ENCODE measurements at regions not wholly inside any gene's neighbourhood (a gene's known extent, or its start where the extent isn't known, plus 50 kb on each side); places are given as distances from the start of the nearest gene placed in this dataset.

- Histone ChIP-seq H3K79me1 (ENCODE audit: low read depth, low read length) (no peaks in the 10 kb centered on the region), H4K91ac (ENCODE audit: low read depth, low read length, poor library complexity) (no peak overlapping the region), H4K8ac (ENCODE audit: low read depth, low read length) (no peak overlapping the region), H3K23ac (ENCODE audit: low read depth, low read length, poor library complexity) (no peak overlapping the region), H2AFZ (ENCODE audit: low read length) (peak overlapping the region; percentile 37), H3K14ac (ENCODE audit: low read length) (no peak overlapping the region), H3K27ac (replicated peaks; ENCODE audit: low read length) (no peak overlapping the region), H3K9ac (ENCODE audit: low read depth, low read length, poor library complexity) (no peak overlapping the region), H2AK5ac (ENCODE audit: low read depth, low read length) (no peak overlapping the region), H3K4me3 (ENCODE audit: low read length in 2 of 2) (no peak overlapping the region), H3K4me2 (ENCODE audit: insufficient read depth, low read length, poor library complexity, severe bottlenecking) (no peak overlapping the region), H2BK120ac (ENCODE audit: low read depth, low read length) (no peak overlapping the region), H2BK15ac (ENCODE audit: low read length) (no peak overlapping the region), H2BK12ac (ENCODE audit: low read length) (no peak overlapping the region), H3K4me1 (ENCODE audit: control insufficient read depth in 2 of 2, insufficient read depth in 1 of 2, low read depth in 1 of 2, low read length in 2 of 2) (peaks cover 0 to 3% of the 10 kb centered on the region in 2 donors), H3K27me3 (ENCODE audit: control insufficient read depth in 3 of 3, insufficient read depth in 3 of 3, low read depth in 1 of 3, low read length in 3 of 3) (no peaks in the 10 kb centered on the region), H3K18ac (ENCODE audit: low read length) (no peak overlapping the region), H3K9me3 (replicated peaks in 1 of 2; ENCODE audit: control insufficient read depth in 2 of 2, insufficient read depth in 1 of 2, low read depth in 1 of 2, low read length in 2 of 2) (peaks cover 3% of the 10 kb centered on the region in 2 donors), H2BK5ac (ENCODE audit: low read length) (no peak overlapping the region), H3K36me3 (replicated peaks in 1 of 2; ENCODE audit: control insufficient read depth in 2 of 2, insufficient read depth in 2 of 2, low read length in 2 of 2) (no peaks in the 10 kb centered on the region), H3K4ac (ENCODE audit: low read length) (no peak overlapping the region)
- no peak for DNase-seq (ENCODE audit: low spot score)
- WGBS, 2 donors (ENCODE audit: extremely low coverage in 2 of 2, insufficient read length in 2 of 2, insufficient replicate concordance in 1 of 2): no CpG with 5 or more reads among the region's 4 CpGs
These were observed 1024.0 kb upstream of the PCDH9 start for GRCh38 chr13:68254151-68254550.

DNA sequence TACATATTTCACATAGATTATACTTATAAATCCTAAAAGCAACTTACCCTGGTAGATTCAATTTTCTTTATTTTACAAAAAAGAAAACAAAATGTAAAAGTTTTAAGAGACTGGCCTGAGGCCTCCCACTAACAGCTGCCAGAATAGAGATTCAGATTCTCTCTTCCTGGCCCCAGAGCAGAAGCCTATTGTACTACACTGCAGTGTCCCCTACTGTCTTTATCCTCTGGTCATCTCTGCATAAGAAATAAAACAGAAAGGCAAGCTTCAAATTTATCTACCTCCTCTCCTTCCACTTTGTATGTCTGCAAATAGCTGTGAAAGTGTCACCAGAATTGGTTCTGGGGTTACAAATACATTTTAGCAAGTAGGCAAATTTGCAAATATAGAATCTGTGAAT, 1004.1 kb upstream of the PCDH9 start:
- no peaks in the 10 kb centered on the region for H3K9me3 ChIP-seq (replicated peaks in 1 of 2; ENCODE audit: control insufficient read depth in 2 of 2, insufficient read depth in 1 of 2, low read depth in 1 of 2, low read length in 2 of 2)
- H3K4ac ChIP-seq (ENCODE audit: low read length): no peak overlapping the region
- H2AFZ ChIP-seq (ENCODE audit: low read length): peak overlapping the region; percentile 46
- H3K27ac ChIP-seq (replicated peaks; ENCODE audit: low read length): no peak overlapping the region
- H2BK120ac ChIP-seq (ENCODE audit: low read depth, low read length): no peak overlapping the region
- H3K9ac ChIP-seq (ENCODE audit: low read depth, low read length, poor library complexity): no peak overlapping the region
- H3K4me3 ChIP-seq (ENCODE audit: low read length in 2 of 2): no peak overlapping the region
- H3K4me1 ChIP-seq (ENCODE audit: control insufficient read depth in 2 of 2, insufficient read depth in 1 of 2, low read depth in 1 of 2, low read length in 2 of 2): peaks cover 3 to 5% of the 10 kb centered on the region in 2 donors
- H3K79me1 ChIP-seq (ENCODE audit: low read depth, low read length): no peaks in the 10 kb centered on the region
- H3K18ac ChIP-seq (ENCODE audit: low read length): no peak overlapping the region
- no peak overlapping the region for H4K91ac ChIP-seq (ENCODE audit: low read depth, low read length, poor library complexity)
- no peaks in the 10 kb centered on the region for H3K27me3 ChIP-seq (ENCODE audit: control insufficient read depth in 3 of 3, insufficient read depth in 3 of 3, low read depth in 1 of 3, low read length in 3 of 3)
- H2BK5ac ChIP-seq (ENCODE audit: low read length): no peak overlapping the region
- H2BK15ac ChIP-seq (ENCODE audit: low read length): no peak overlapping the region
- H3K23ac ChIP-seq (ENCODE audit: low read depth, low read length, poor library complexity): no peak overlapping the region
- H2BK12ac ChIP-seq (ENCODE audit: low read length): no peak overlapping the region
- no peak overlapping the region for H4K8ac ChIP-seq (ENCODE audit: low read depth, low read length)
- no peak overlapping the region for H3K14ac ChIP-seq (ENCODE audit: low read length)
- H3K36me3 ChIP-seq (replicated peaks in 1 of 2; ENCODE audit: control insufficient read depth in 2 of 2, insufficient read depth in 2 of 2, low read length in 2 of 2): no peaks in the 10 kb centered on the region
- no peak overlapping the region for H2AK5ac ChIP-seq (ENCODE audit: low read depth, low read length)
- DNase-seq (ENCODE audit: low spot score): no peak
- H3K4me2 ChIP-seq (ENCODE audit: insufficient read depth, low read length, poor library complexity, severe bottlenecking): no peak overlapping the region

GRCh38 chr13:68232351-68233130, 1002.4 kb upstream of the PCDH9 start:
- no peaks in the 10 kb centered on the region for H3K27me3 ChIP-seq (ENCODE audit: control insufficient read depth in 3 of 3, insufficient read depth in 3 of 3, low read depth in 1 of 3, low read length in 3 of 3)
- peak; percentile 41 for DNase-seq (ENCODE audit: low spot score)
- no CpG with 5 or more reads among the region's 7 CpGs for WGBS, 2 donors (ENCODE audit: extremely low coverage in 2 of 2, insufficient read length in 2 of 2, insufficient replicate concordance in 1 of 2)

DNA sequence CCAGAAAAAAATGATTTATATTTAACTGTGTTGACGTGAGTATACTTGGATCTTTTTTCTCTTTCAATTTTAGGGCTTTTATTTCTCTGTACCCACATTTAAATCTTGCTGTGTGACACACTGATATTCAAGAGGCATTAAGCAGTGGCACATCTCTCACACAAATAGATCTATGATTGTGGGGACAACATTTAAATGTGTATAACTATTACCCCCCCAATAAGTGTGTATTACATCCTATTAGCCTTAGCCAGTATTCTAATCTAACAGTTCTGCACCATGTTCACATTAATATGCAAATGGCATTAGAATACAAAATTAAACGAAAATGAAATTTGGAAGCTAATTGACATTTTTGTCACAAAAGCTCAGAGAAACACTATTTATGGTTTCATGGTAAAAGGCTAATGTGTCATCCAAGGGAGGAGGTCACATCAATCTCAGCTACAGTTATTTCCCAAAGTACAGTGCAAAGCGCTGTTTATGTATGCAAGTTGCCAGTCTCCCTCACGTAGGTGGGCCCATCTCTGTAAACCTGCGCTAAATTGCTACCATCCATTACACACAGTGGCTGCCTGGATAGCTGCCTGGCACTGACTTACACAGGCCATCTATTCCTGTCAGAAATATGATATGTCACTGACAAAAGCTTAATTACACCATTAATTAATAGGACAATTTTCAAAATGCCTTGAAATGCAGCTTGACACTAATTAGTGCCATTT, 984.7 kb upstream of the PCDH9 start:
- no peaks in the 10 kb centered on the region for H3K4me1 ChIP-seq (ENCODE audit: control insufficient read depth in 2 of 2, insufficient read depth in 1 of 2, low read depth in 1 of 2, low read length in 2 of 2)
- WGBS, 2 donors (ENCODE audit: extremely low coverage in 2 of 2, insufficient read length in 2 of 2, insufficient replicate concordance in 1 of 2): no CpG with 5 or more reads among the region's 5 CpGs
- no peak overlapping the region for H2BK120ac ChIP-seq (ENCODE audit: low read depth, low read length)
- no peak overlapping the region for H3K14ac ChIP-seq (ENCODE audit: low read length)
- no peak overlapping the region for H2AK5ac ChIP-seq (ENCODE audit: low read depth, low read length)
- H3K79me1 ChIP-seq (ENCODE audit: low read depth, low read length): no peaks in the 10 kb centered on the region
- no peak overlapping the region for H3K18ac ChIP-seq (ENCODE audit: low read length)
- no peak overlapping the region for H3K27ac ChIP-seq (replicated peaks; ENCODE audit: low read length)
- no peak overlapping the region for H2BK15ac ChIP-seq (ENCODE audit: low read length)
- no peak overlapping the region for H3K4ac ChIP-seq (ENCODE audit: low read length)
- H4K8ac ChIP-seq (ENCODE audit: low read depth, low read length): no peak overlapping the region
- no peak overlapping the region for H2AFZ ChIP-seq (ENCODE audit: low read length)
- no peak overlapping the region for H2BK5ac ChIP-seq (ENCODE audit: low read length)
- H3K23ac ChIP-seq (ENCODE audit: low read depth, low read length, poor library complexity): no peak overlapping the region
- no peak overlapping the region for H3K4me3 ChIP-seq (ENCODE audit: low read length in 2 of 2)
- no peak overlapping the region for H4K91ac ChIP-seq (ENCODE audit: low read depth, low read length, poor library complexity)
- H2BK12ac ChIP-seq (ENCODE audit: low read length): no peak overlapping the region
- H3K27me3 ChIP-seq (ENCODE audit: control insufficient read depth in 3 of 3, insufficient read depth in 3 of 3, low read depth in 1 of 3, low read length in 3 of 3): no peaks in the 10 kb centered on the region
- H3K9me3 ChIP-seq (replicated peaks in 1 of 2; ENCODE audit: control insufficient read depth in 2 of 2, insufficient read depth in 1 of 2, low read depth in 1 of 2, low read length in 2 of 2): no peaks in the 10 kb centered on the region
- DNase-seq (ENCODE audit: low spot score): no peak
- no peak overlapping the region for H3K9ac ChIP-seq (ENCODE audit: low read depth, low read length, poor library complexity)
- no peaks in the 10 kb centered on the region for H3K36me3 ChIP-seq (replicated peaks in 1 of 2; ENCODE audit: control insufficient read depth in 2 of 2, insufficient read depth in 2 of 2, low read length in 2 of 2)
- no peak overlapping the region for H3K4me2 ChIP-seq (ENCODE audit: insufficient read depth, low read length, poor library complexity, severe bottlenecking)

More at GRCh38 chr13:68232351-68233130, 1002.4 kb upstream of the PCDH9 start:
- H2BK12ac ChIP-seq (ENCODE audit: low read length): no peak overlapping the region
- H2AFZ ChIP-seq (ENCODE audit: low read length): peak overlapping the region; percentile 54
- H4K8ac ChIP-seq (ENCODE audit: low read depth, low read length): no peak overlapping the region
- no peaks in the 10 kb centered on the region for H3K79me1 ChIP-seq (ENCODE audit: low read depth, low read length)
- H3K27ac ChIP-seq (replicated peaks; ENCODE audit: low read length): peak overlapping the region; percentile 19
- H4K91ac ChIP-seq (ENCODE audit: low read depth, low read length, poor library complexity): no peak overlapping the region
- no peak overlapping the region for H2BK5ac ChIP-seq (ENCODE audit: low read length)
- no peak overlapping the region for H2BK120ac ChIP-seq (ENCODE audit: low read depth, low read length)
- H3K9ac ChIP-seq (ENCODE audit: low read depth, low read length, poor library complexity): no peak overlapping the region
- no peaks in the 10 kb centered on the region for H3K9me3 ChIP-seq (replicated peaks in 1 of 2; ENCODE audit: control insufficient read depth in 2 of 2, insufficient read depth in 1 of 2, low read depth in 1 of 2, low read length in 2 of 2)
- H3K18ac ChIP-seq (ENCODE audit: low read length): no peak overlapping the region
- no peak overlapping the region for H3K4me3 ChIP-seq (ENCODE audit: low read length in 2 of 2)
- no peak overlapping the region for H2AK5ac ChIP-seq (ENCODE audit: low read depth, low read length)
- H3K4me2 ChIP-seq (ENCODE audit: insufficient read depth, low read length, poor library complexity, severe bottlenecking): no peak overlapping the region
- H3K14ac ChIP-seq (ENCODE audit: low read length): no peak overlapping the region
- no peak overlapping the region for H3K4ac ChIP-seq (ENCODE audit: low read length)
- no peaks in the 10 kb centered on the region for H3K36me3 ChIP-seq (replicated peaks in 1 of 2; ENCODE audit: control insufficient read depth in 2 of 2, insufficient read depth in 2 of 2, low read length in 2 of 2)
- H2BK15ac ChIP-seq (ENCODE audit: low read length): no peak overlapping the region
- peaks cover 5% of the 10 kb centered on the region in 2 donors for H3K4me1 ChIP-seq (ENCODE audit: control insufficient read depth in 2 of 2, insufficient read depth in 1 of 2, low read depth in 1 of 2, low read length in 2 of 2)
- no peak overlapping the region for H3K23ac ChIP-seq (ENCODE audit: low read depth, low read length, poor library complexity)
